ENCODE measurements at regions not wholly inside any gene's neighbourhood (a gene's known extent, or its start where the extent isn't known, plus 50 kb on each side); places are given as distances from the start of the nearest gene placed in this dataset.

DNA sequence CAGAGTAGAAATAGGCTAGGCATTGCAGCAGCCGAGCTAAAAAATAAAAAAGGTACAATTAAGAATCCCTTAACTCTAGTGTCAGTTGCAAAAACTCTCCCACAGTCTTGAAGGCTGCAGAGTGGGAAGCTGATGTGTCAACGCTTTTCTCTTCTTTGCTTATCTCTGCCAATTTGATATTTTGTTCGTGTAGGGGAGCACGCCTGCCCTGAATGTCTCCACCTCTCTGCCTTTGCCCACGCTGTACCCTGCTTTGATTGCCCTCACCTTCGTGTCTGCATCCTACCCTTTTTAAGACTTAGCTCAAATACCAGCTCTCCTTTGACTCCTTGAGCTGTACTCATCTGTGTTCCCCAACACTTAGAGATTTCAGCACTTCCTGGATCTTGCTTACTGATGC, 155.4 kb upstream of the CADPS start:
- TF ChIP-seq, protein P1, sequence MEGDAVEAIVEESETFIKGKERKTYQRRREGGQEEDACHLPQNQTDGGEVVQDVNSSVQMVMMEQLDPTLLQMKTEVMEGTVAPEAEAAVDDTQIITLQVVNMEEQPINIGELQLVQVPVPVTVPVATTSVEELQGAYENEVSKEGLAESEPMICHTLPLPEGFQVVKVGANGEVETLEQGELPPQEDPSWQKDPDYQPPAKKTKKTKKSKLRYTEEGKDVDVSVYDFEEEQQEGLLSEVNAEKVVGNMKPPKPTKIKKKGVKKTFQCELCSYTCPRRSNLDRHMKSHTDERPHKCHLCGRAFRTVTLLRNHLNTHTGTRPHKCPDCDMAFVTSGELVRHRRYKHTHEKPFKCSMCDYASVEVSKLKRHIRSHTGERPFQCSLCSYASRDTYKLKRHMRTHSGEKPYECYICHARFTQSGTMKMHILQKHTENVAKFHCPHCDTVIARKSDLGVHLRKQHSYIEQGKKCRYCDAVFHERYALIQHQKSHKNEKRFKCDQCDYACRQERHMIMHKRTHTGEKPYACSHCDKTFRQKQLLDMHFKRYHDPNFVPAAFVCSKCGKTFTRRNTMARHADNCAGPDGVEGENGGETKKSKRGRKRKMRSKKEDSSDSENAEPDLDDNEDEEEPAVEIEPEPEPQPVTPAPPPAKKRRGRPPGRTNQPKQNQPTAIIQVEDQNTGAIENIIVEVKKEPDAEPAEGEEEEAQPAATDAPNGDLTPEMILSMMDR (IDR thresholded peaks at IDR 0.05), result no peak
- TF ChIP-seq POLR2A (IDR thresholded peaks at IDR 0.05), result no peak
